HCT116 (cell line): ENCODE measurements at regions not wholly inside any gene's neighbourhood (a gene's known extent, or its start where the extent isn't known, plus 50 kb on each side); places are given as distances from the start of the nearest gene placed in this dataset.
"Not testable (repeated sequence)": the region's sequence is repeated elsewhere in the genome, so short reads cannot be mapped to it uniquely, and the experiment has no call there.

Experiments used
- ATAC-seq: fragments of 200-7000 bp; cut with Tn5 transposase; 2 replicates; pipeline ENCODE4 v1.9.1; 2020; ENCODE audit warnings: mild to moderate bottlenecking, moderate library complexity
- BruUV-seq: library from RNA; stranded (reverse); fragments of 400-500 nt; replicated peaks from 2 replicates; lab custom pipeline; 2021; lab: Mats Ljungman, UMichigan
- CTCF ChIA-PET: fragments of 300-600 bp; sonication (Branson Sonifier 250); formaldehyde crosslinking; loops from one replicate; lab custom pipeline; 2021; ENCODE audit warnings: antibody characterized with exemption; lab: Charles Lee
- POLR2A ChIA-PET: fragments of 300-600, 350-600 bp; sonication (Branson Sonifier 250); formaldehyde crosslinking; loops from one replicate; lab custom pipeline; 2021; ENCODE audit warnings: antibody characterized with exemption; lab: Charles Lee
- RAD21 ChIA-PET, 2 experiments: fragments of 300-600 bp; sonication (Branson Sonifier 250); formaldehyde crosslinking; loops; one replicate each; lab custom pipeline; 2023; ENCODE audit warnings: low total read pairs in 2 of 2; ENCODE audit not compliant: uncharacterized antibody in 2 of 2, unreplicated experiment in 2 of 2, low non-redundant PET in 1 of 2; lab: Charles Lee
- DNase-seq: peaks from one replicate; pipeline ENCODE4 v3.0.0-alpha.2; 2010; ENCODE audit warnings: low read depth, low spot score
- H2AFZ ChIP-seq: fragments of 200-600 bp; shearing (Covaris generic), sonication (generic); 2 replicates; pipeline ENCODE4 v1.6.1; 2017; ENCODE audit warnings: low read depth, mixed run types, mixed read lengths, antibody characterized with exemption, low read length; ENCODE audit not compliant: poor library complexity, severe bottlenecking
- H3K27ac ChIP-seq: 2 replicates; pipeline ENCODE4 v1.5.1; 2012; ENCODE audit warnings: low read depth, low read length
- H3K27me3 ChIP-seq: fragments of 200-600 bp; sonication (generic); 2 replicates; pipeline ENCODE4 v1.6.1; 2016; ENCODE audit warnings: mixed run types, low read length, mixed read lengths; ENCODE audit not compliant: insufficient read depth
- H3K36me3 ChIP-seq, 2 experiments: fragments of 200-500 bp in 1 of 2; fragments of 200-600 bp in 1 of 2; sonication (Bioruptor generic) in 1 of 2; sonication (generic) in 1 of 2; 2 replicates each; pipeline versions ENCODE4 v1.5.1 to v1.6.1; 2014 to 2016; ENCODE audit warnings: low read length in 2 of 2, inconsistent platforms in 1 of 2, mixed read lengths in 1 of 2, mixed run types in 1 of 2; ENCODE audit not compliant: insufficient read depth in 2 of 2, control insufficient read depth in 1 of 2
- H3K4me1 ChIP-seq, 2 experiments: fragments of 200-600 bp in 1 of 2; sonication (generic) in 1 of 2; 2 replicates each; pipeline versions ENCODE4 v1.5.1 to v1.6.1; 2012 to 2017; ENCODE audit warnings: low read length in 2 of 2, inconsistent platforms in 1 of 2, mild to moderate bottlenecking in 1 of 2, mixed read lengths in 1 of 2, mixed run types in 1 of 2, moderate library complexity in 1 of 2; ENCODE audit not compliant: insufficient read depth in 2 of 2, control insufficient read depth in 1 of 2
- H3K4me2 ChIP-seq: fragments of 200-600 bp; sonication (generic); 2 replicates; pipeline ENCODE4 v1.6.1; 2017; ENCODE audit warnings: mixed run types, low read length, mixed read lengths
- H3K4me3 ChIP-seq, 2 experiments: fragments of 200-600 bp in 1 of 2; sonication (generic) in 1 of 2; replicated peaks in 1 of 2; 2 replicates each; pipeline ENCODE4 v1.5.1; 2011 to 2016; ENCODE audit warnings: low read length in 2 of 2, control low read depth in 1 of 2, low read depth in 1 of 2, mild to moderate bottlenecking in 1 of 2, mixed read lengths in 1 of 2, mixed run types in 1 of 2
- H3K79me2 ChIP-seq: fragments of 200-600 bp; sonication (generic); 2 replicates; pipeline ENCODE4 v1.6.1; 2017; ENCODE audit warnings: mild to moderate bottlenecking, mixed run types, low read length, moderate library complexity, mixed read lengths; ENCODE audit not compliant: insufficient read depth
- H3K9ac ChIP-seq: fragments of 200-600 bp; sonication (generic); 2 replicates; pipeline ENCODE4 v1.6.1; 2016; ENCODE audit warnings: low read length, mixed read lengths
- H3K9me2 ChIP-seq: fragments of 200-600 bp; sonication (generic), shearing (Covaris generic); 2 replicates; pipeline ENCODE4 v1.6.1; 2017; ENCODE audit warnings: mixed run types, mild to moderate bottlenecking, moderate library complexity; ENCODE audit not compliant: insufficient read depth
- H3K9me3 ChIP-seq, 2 experiments: fragments of 200-500 bp in 1 of 2; fragments of 200-600 bp in 1 of 2; sonication (Bioruptor generic) in 1 of 2; sonication (generic) in 1 of 2; 2 replicates each; pipeline ENCODE4 v1.6.1; 2014 to 2017; ENCODE audit warnings: low read length in 2 of 2, mixed read lengths in 2 of 2, inconsistent platforms in 1 of 2, low read depth in 1 of 2, mild to moderate bottlenecking in 1 of 2, mixed run types in 1 of 2, moderate library complexity in 1 of 2; ENCODE audit not compliant: control insufficient read depth in 1 of 2, insufficient read depth in 1 of 2
- H4K20me1 ChIP-seq: fragments of 200-600 bp; sonication (generic), shearing (Covaris generic); 2 replicates; pipeline ENCODE4 v1.6.1; 2017; ENCODE audit warnings: mixed run types, mild to moderate bottlenecking, moderate library complexity; ENCODE audit not compliant: insufficient read depth
- intact Hi-C: fragments of 100-400 bp; cut with micrococcal nuclease; formaldehyde crosslinking; loops from 2 replicates; pipeline ENCODE4 v1.10.0; 2022

DNA sequence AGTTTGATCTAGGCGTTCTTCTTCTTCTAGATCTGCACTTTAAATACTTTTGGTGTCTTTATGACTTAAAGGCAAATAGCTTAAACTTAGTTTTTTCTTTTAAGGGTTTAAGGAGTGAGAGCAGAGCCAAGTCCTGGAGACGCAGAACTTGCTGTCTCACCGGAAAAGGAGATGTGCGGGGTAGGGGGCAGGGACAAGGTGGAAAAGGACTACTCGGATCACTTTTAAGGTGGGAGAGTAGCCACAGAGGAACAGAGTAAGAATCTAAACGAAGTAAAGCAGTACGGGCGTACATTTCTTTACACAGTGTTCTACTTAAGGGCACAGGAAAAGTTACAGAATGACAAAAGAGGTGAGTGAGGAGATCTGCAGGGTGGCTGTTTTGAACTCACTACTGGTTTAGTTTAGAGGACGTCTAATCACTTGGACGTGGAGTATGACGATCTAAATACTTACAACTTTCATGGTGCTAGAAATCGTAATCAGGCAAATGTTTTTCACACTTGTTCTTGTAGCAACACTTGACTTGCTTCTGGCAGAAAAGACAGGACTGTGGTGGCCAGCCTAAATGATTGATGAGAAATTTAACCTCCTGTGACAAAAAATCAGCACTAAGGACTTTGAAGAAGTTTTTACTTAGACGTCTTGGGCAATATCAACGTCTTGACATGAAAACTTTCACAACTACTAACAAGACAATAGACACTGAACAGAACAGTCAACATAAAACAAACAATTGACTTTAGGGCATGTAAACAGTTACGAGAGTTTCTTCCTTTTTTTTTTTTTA lies 127.0 kb downstream of the ART5 start:
- H3K9ac ChIP-seq, H4K20me1 ChIP-seq, H2AFZ ChIP-seq, H3K79me2 ChIP-seq, H3K4me1 ChIP-seq, H3K36me3 ChIP-seq, H3K27ac ChIP-seq, H3K4me2 ChIP-seq, BruUV-seq, H3K27me3 ChIP-seq, CTCF ChIA-PET, RAD21 ChIA-PET, DNase-seq, H3K9me2 ChIP-seq, H3K4me3 ChIP-seq, POLR2A ChIA-PET, H3K9me3 ChIP-seq, intact Hi-C loops, ATAC-seq: not testable (repeated sequence)

DNA sequence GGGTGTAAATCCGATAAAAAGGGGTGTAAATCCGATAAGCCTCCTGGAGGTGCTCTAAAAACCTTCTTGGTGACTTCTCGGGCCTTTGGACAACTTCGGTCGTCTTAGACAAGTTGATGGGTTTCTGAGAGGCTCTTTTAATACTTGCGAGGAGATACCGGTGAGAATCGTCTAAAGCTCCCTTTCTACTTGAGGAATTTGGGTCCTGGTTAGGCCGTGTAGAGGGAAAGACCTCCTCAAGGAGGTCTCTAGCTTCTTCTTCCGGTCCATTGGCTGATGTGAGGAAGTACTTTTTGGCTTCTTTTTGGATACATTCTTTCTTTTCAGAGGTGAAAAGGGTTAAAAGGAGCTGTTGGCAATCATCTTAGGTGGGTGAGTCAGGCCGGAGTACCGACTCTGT lies 128.5 kb downstream of the ART5 start:
- H3K9me3 ChIP-seq, DNase-seq, POLR2A ChIA-PET, RAD21 ChIA-PET, H3K4me2 ChIP-seq, H4K20me1 ChIP-seq, H3K79me2 ChIP-seq, H3K9ac ChIP-seq, ATAC-seq, H3K9me2 ChIP-seq, H3K4me3 ChIP-seq, H3K27me3 ChIP-seq, H3K27ac ChIP-seq, H3K4me1 ChIP-seq, H3K36me3 ChIP-seq, BruUV-seq, CTCF ChIA-PET, H2AFZ ChIP-seq, intact Hi-C loops: not testable (repeated sequence)

DNA sequence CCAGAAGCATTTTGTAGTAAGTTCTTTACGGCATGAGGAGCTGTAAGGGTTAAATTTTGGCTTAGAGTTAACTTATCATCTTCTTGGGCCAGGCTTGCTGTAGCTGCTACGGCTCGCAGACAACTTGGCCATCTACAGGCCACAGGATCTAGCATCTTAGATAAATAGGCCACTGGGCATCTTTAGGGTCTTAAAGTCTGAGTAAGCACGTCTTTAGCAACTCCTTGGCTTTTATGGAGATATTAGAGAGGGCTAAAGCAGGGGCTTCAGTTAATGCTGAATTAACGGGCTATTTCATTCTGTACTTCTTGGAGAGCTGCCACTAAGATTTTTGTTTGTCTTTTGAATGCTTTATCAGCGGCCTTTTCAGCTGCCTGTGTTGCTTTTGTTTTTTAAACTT lies 129.0 kb downstream of the ART5 start:
- BruUV-seq, H4K20me1 ChIP-seq, H3K4me3 ChIP-seq, H3K79me2 ChIP-seq, H3K27ac ChIP-seq, H3K4me2 ChIP-seq, RAD21 ChIA-PET, intact Hi-C loops, ATAC-seq, CTCF ChIA-PET, H3K9ac ChIP-seq, H3K4me1 ChIP-seq, DNase-seq, POLR2A ChIA-PET, H3K27me3 ChIP-seq, H3K36me3 ChIP-seq, H2AFZ ChIP-seq, H3K9me2 ChIP-seq, H3K9me3 ChIP-seq: not testable (repeated sequence)

DNA sequence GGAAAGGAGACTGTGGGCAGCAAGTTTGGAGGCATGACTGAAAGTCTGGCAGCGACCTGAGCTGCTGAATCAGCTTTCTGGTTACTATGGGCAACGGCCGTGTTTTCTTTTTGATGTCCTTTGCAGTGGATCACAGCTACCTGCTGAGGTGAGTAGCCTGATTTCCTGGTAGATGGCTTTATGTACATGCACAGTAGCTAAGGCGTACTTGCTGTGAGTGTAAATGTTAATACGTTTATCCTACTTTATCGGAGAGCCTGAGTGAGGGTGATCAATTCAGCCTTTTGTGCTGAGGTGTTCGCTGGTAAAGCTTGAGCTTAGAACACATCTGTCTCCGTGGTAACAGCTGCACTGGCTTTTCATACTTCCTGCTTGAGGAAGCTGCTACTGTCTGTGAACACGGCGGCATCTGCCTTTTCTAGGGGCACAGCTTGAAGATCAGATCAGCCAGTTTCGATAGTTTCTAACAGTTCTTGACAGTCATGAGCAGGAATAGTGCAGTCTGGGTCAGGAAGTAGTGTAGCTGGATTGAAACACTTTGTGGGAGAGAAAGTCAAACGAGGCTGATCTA lies 129.6 kb downstream of the ART5 start:
- RAD21 ChIA-PET, result not testable (repeated sequence)

More for the DNA sequence above, 129.6 kb downstream of the ART5 start:
- H4K20me1 ChIP-seq, intact Hi-C loops, H3K9me2 ChIP-seq, CTCF ChIA-PET, H3K36me3 ChIP-seq, ATAC-seq, H2AFZ ChIP-seq, H3K4me2 ChIP-seq, DNase-seq, H3K79me2 ChIP-seq, H3K27me3 ChIP-seq, H3K27ac ChIP-seq, BruUV-seq, H3K9me3 ChIP-seq, H3K4me1 ChIP-seq, POLR2A ChIA-PET, H3K4me3 ChIP-seq, H3K9ac ChIP-seq: not testable (repeated sequence)
